ENCODE measurements at regions not wholly inside any gene's neighbourhood (a gene's known extent, or its start where the extent isn't known, plus 50 kb on each side); places are given as distances from the start of the nearest gene placed in this dataset.
"Not testable (repeated sequence)": the region's sequence is repeated elsewhere in the genome, so short reads cannot be mapped to it uniquely, and the experiment has no call there.

DNA sequence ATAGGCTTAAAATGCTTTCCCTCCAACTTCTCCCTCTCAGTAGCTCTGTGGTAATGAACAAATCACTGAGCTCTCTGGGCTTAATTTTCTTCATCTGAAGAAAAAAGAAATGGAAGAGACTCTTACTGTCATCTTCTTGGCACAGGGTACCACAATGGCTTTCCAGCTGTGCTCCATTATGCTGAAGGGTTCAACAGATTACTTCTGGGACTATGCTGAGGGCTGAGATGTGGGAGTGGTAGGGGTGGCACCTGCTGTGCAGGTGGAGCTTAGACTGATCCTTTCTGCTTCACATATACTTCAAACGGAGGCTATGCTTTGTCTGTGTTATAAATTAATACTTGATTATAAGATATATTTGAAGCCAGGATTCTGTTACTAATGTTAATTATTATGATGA lies 840.2 kb upstream of the C9orf72 start:
- Mint-ChIP-seq H3K36me3 (ENCODE audit: low read depth) (no peaks in the 10 kb centered on the region), H3K4me3 (no peak overlapping the region), H3K9me3 (no peaks in the 10 kb centered on the region), H3K27ac (no peak overlapping the region), H3K4me1 (no peaks in the 10 kb centered on the region), H3K27me3 (no peaks in the 10 kb centered on the region)
- POLR2A ChIA-PET = no interaction called here
- CTCF ChIA-PET = no interaction called here
- DNase-seq = no peak

DNA sequence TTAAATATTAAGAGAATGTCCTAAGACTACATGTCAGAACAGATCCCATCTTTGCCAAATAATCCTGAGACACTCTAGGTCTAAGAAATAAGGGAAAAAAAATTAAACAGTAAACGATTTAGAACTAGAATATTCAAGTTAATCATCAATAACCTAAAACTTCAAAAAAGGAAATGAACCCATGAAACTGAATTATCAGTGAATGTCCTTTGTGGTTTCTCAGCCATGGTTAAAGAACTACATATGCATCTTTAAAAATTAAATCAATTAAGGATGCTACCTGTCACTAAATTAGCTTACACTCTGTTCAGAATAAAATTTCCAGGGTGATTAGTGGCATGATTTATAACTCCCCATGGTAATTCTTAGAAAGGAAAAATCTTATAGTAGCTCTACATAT lies 850.0 kb upstream of the C9orf72 start:
- no peaks in the 10 kb centered on the region for H3K36me3 Mint-ChIP-seq (ENCODE audit: low read depth)
- DNase-seq = no peak
- H3K4me3 Mint-ChIP-seq = no peak overlapping the region
- POLR2A ChIA-PET = no interaction called here
- peaks cover 2% of the 10 kb centered on the region for H3K9me3 Mint-ChIP-seq
- no peaks in the 10 kb centered on the region for H3K27me3 Mint-ChIP-seq
- no peak overlapping the region for H3K27ac Mint-ChIP-seq
- no peaks in the 10 kb centered on the region for H3K4me1 Mint-ChIP-seq
- CTCF ChIA-PET = no interaction called here

DNA sequence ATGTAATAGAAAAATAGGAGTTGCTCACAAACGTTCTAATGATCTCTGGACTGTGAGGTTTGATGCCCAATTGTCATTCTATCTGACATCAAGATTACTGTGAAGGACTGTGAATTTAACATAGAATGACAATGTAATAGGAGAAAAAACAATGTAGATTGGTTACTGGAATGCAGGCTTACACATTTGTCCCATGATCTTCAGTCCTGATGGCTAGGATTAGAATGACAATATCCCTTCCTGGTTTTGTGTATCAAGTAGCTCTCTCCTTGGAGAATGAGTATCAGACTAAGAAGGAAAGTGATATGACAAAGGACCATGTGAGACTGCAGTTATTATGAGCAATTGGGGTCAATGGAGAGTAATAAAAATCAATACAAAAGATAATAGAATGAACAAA lies 862.2 kb upstream of the C9orf72 start:
- Mint-ChIP-seq H3K27ac (no peak overlapping the region), H3K36me3 (ENCODE audit: low read depth) (no peaks in the 10 kb centered on the region), H3K9me3 (peaks cover 7% of the 10 kb centered on the region), H3K27me3 (no peaks in the 10 kb centered on the region), H3K4me3 (no peak overlapping the region), H3K4me1 (no peaks in the 10 kb centered on the region)
- no peak for DNase-seq
- ChIA-PET CTCF (no interaction called here), POLR2A (no interaction called here)

DNA sequence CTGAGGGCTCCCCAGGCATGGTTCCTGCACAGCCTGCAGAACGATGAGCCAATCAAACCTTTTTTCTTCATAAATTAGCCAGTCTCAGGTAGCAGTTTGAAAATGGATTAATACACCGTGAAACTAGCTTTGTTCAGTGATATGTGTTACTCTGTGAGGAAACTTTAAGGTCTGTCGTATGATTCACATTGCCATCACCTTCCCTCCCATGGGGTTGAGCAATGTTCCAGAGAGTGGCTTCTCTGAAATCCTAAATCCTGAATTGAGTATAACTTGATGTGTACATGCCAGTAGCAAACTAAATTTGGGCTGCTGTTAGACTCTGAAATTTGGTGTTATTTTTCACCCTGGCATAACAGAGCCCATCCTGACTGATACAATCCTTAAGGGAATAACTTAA lies 866.4 kb upstream of the C9orf72 start:
- no peak overlapping the region for H3K27ac Mint-ChIP-seq
- DNase-seq = no peak
- H3K4me1 Mint-ChIP-seq = no peaks in the 10 kb centered on the region
- ChIA-PET POLR2A (no interaction called here), CTCF (no interaction called here)
- H3K36me3 Mint-ChIP-seq (ENCODE audit: low read depth) = no peaks in the 10 kb centered on the region
- H3K4me3 Mint-ChIP-seq = no peak overlapping the region
- peaks cover 14% of the 10 kb centered on the region for H3K9me3 Mint-ChIP-seq
- H3K27me3 Mint-ChIP-seq = no peaks in the 10 kb centered on the region

DNA sequence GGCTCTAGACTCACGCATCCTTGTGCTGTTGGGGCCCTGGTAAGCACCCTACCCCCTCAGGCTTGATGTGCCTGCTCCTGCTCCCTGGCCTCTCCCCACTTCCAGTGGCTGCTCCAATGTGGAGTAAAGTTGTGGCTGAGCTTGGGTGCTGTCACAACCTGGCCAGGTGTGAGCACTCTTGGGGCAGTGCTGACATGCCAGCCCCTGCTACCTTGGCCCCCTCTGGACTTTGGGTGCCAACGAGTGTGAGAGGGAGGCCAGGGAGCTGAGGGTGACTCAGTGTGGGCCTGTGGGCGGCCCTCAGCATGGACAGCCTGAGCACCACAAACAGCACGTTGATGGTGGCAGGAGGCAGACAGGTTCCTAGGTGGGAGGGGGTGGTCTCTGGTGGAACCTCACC lies 870.2 kb upstream of the C9orf72 start:
- no peaks in the 10 kb centered on the region for H3K36me3 Mint-ChIP-seq (ENCODE audit: low read depth)
- no peaks in the 10 kb centered on the region for H3K27me3 Mint-ChIP-seq
- CTCF ChIA-PET = no interaction called here
- POLR2A ChIA-PET = no interaction called here
- peaks cover 13% of the 10 kb centered on the region for H3K9me3 Mint-ChIP-seq
- H3K27ac Mint-ChIP-seq = no peak overlapping the region
- no peak for DNase-seq
- H3K4me3 Mint-ChIP-seq = no peak overlapping the region
- H3K4me1 Mint-ChIP-seq = no peaks in the 10 kb centered on the region

DNA sequence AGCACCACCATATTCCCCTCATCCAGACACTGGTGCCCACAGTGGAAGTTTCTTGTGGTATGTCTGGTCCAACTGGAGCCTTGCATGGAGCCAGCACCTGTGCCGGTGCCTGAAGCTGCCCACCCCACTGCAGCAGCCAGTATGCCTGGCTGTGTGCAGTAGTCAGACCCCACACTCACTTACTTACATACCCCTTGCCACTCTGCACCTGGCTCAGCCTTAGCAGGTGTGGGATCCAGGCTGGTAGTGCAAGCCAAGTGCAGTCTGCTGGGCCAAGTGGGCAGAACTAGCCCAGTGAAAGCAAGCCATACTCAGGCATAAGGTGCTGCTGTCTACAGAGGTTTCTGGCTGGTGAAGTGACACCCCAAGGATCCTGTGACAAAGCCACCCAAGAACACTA lies 871.4 kb upstream of the C9orf72 start:
- no peak overlapping the region for H3K27ac Mint-ChIP-seq
- no peaks in the 10 kb centered on the region for H3K4me1 Mint-ChIP-seq
- no peaks in the 10 kb centered on the region for H3K36me3 Mint-ChIP-seq (ENCODE audit: low read depth)
- DNase-seq = no peak
- H3K4me3 Mint-ChIP-seq = no peak overlapping the region
- H3K27me3 Mint-ChIP-seq = no peaks in the 10 kb centered on the region
- POLR2A ChIA-PET = no interaction called here
- peaks cover 16% of the 10 kb centered on the region for H3K9me3 Mint-ChIP-seq
- CTCF ChIA-PET = no interaction called here

DNA sequence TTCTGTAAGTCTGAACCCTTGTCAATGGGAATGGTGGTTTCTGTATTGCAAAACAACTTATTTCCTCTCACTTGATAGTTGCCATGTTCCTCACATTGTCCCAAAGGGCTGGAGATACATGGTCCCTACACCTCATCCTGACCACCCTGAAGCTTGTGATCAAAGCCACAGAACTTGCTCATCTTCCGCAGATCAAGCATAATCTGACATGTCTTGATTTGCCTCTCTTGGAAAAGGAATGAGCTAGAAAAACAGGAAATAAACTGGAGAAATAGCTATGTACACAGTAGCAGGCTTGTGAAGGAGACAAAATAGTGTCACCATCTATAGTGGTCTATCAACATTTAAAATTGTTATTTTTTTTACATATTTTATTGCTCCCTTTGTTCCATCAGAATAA lies 871.9 kb upstream of the C9orf72 start:
- Mint-ChIP-seq H3K4me1 (no peaks in the 10 kb centered on the region), H3K9me3 (peaks cover 20% of the 10 kb centered on the region), H3K4me3 (no peak overlapping the region), H3K27me3 (no peaks in the 10 kb centered on the region), H3K27ac (no peak overlapping the region), H3K36me3 (ENCODE audit: low read depth) (no peaks in the 10 kb centered on the region)
- CTCF ChIA-PET = no interaction called here
- DNase-seq = no peak
- POLR2A ChIA-PET = no interaction called here

DNA sequence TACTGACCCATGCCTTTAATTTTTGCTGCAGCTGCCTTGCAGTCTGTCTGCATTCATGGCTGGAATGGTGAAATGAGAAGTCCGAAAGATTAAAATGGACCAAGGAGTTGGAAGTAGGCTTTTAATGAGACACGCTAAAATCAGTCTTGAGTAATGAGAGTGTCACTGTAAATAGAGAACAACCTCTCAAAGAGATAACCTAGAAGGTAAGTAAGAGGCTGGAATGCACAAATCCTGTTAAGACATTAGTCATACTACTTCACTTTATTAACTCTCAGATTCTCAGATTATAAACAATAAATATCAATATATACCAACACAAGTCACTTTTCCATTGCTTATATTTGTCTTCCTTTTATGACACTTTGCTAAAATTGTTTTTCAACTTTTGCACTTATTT lies 880.6 kb upstream of the C9orf72 start:
- no peak overlapping the region for H3K4me3 Mint-ChIP-seq
- H3K27ac Mint-ChIP-seq = no peak overlapping the region
- no peaks in the 10 kb centered on the region for H3K27me3 Mint-ChIP-seq
- no peaks in the 10 kb centered on the region for H3K4me1 Mint-ChIP-seq
- ChIA-PET CTCF (no interaction called here), POLR2A (no interaction called here)
- peaks cover 6% of the 10 kb centered on the region for H3K9me3 Mint-ChIP-seq
- DNase-seq = no peak
- no peaks in the 10 kb centered on the region for H3K36me3 Mint-ChIP-seq (ENCODE audit: low read depth)

DNA sequence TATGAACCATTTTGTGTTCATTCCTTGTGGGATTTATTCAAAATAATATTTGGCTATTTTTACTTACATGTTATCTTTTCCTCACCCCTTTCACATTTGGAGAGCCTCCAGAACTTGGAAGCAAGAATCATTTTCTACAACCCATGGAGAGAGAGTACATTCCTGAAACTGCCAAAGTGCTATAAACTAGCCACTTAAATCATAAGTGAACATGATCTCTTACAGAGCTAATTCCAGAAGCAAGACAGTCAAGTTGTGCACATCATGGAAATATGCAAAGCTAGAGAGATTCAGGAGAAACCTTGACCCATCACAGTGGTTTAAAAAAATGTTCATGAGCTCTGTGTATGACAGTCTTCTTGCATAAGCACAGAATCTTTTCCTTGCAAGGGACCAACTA lies 883.6 kb upstream of the C9orf72 start:
- H3K4me1 Mint-ChIP-seq = no peaks in the 10 kb centered on the region
- peaks cover 2% of the 10 kb centered on the region for H3K9me3 Mint-ChIP-seq
- H3K4me3 Mint-ChIP-seq = no peak overlapping the region
- CTCF ChIA-PET = no interaction called here
- POLR2A ChIA-PET = no interaction called here
- no peaks in the 10 kb centered on the region for H3K36me3 Mint-ChIP-seq (ENCODE audit: low read depth)
- no peak overlapping the region for H3K27ac Mint-ChIP-seq
- no peak for DNase-seq
- H3K27me3 Mint-ChIP-seq = no peaks in the 10 kb centered on the region

DNA sequence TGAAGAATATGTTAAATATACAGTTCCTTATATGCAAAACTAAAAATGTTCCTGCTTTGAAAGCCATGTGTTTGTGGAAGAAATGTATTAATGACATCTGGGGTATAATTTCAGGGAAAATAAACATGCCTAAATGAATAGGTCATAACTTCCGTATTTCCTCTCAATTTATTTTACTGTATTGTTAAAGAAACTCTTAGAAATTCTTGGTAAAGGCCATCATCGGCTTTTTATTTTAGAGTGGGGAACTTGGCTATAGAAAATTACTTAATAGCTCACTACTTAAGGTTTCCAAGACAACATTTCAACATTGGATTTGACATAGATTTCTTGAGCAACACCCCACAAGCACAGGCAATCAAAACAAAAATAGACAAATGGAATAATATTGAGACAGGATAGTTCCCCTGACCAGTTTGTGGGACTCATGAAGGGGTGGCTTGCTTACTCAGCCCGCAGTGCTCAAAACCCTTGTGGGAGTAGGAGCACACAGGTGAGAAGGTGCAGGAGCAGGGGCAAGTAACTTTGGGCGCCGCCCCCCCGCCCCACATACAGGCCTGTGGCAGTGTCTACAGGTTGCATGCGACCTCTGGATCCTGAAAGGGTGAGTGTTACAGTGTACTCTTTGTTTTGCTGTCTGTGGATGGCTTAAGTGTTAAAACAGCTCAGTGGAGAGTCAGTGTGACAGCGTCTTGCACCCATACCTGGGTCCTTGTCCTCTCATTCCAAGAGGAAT lies 891.4 kb upstream of the C9orf72 start:
- Mint-ChIP-seq H3K4me1 (no peaks in the 10 kb centered on the region), H3K9me3 (peaks cover 8% of the 10 kb centered on the region), H3K4me3 (no peak overlapping the region), H3K36me3 (ENCODE audit: low read depth) (no peaks in the 10 kb centered on the region), H3K27me3 (no peaks in the 10 kb centered on the region), H3K27ac (no peak overlapping the region)
- ChIA-PET POLR2A (no interaction called here), CTCF (no interaction called here)
- DNase-seq = no peak

DNA sequence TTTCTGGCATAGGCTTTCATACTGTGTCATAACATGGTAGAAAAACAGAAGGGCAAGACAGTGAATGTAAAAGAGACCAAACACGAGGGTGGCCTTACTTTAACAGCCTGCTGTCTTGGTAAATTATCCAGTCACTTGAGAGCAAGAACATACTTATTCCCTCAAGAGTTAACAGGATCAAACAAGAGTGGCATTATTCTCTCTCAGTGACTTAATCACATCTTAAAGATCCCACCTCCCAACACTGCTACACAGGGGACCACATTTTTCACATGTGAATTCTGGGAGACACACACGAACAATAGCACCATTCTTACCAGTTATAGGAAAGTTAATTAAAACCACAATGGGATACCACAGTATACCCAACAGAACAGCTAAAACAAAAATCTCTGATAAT lies 898.0 kb upstream of the C9orf72 start:
- CTCF ChIA-PET = no interaction called here
- Mint-ChIP-seq H3K4me1 (no peaks in the 10 kb centered on the region), H3K27me3 (no peaks in the 10 kb centered on the region), H3K9me3 (no peaks in the 10 kb centered on the region), H3K4me3 (no peak overlapping the region), H3K36me3 (ENCODE audit: low read depth) (no peaks in the 10 kb centered on the region), H3K27ac (no peak overlapping the region)
- POLR2A ChIA-PET = no interaction called here
- no peak for DNase-seq

DNA sequence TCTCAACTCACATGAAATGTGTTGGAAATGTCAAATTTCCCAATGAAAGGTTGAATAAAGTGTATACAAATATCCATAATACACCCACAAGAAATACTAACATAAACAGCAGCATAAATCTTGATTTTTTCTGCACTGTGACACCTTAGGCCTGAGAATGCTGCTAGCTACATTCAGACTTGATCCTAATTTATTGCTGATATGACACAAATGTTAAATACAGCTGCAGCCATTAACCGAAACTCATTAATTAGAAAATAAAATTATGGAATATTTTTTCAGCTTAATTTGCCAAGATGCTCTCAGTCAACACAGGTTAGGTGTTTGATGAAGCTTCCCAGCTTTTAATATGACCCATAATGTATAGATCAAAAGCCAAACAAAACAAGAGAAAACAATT lies 914.3 kb upstream of the C9orf72 start:
- DNase-seq = no peak
- no peak overlapping the region for H3K27ac Mint-ChIP-seq
- POLR2A ChIA-PET = no interaction called here
- CTCF ChIA-PET = no interaction called here
- H3K36me3 Mint-ChIP-seq (ENCODE audit: low read depth) = no peaks in the 10 kb centered on the region
- no peak overlapping the region for H3K4me3 Mint-ChIP-seq
- no peaks in the 10 kb centered on the region for H3K27me3 Mint-ChIP-seq
- peaks cover 4% of the 10 kb centered on the region for H3K9me3 Mint-ChIP-seq
- H3K4me1 Mint-ChIP-seq = no peaks in the 10 kb centered on the region

DNA sequence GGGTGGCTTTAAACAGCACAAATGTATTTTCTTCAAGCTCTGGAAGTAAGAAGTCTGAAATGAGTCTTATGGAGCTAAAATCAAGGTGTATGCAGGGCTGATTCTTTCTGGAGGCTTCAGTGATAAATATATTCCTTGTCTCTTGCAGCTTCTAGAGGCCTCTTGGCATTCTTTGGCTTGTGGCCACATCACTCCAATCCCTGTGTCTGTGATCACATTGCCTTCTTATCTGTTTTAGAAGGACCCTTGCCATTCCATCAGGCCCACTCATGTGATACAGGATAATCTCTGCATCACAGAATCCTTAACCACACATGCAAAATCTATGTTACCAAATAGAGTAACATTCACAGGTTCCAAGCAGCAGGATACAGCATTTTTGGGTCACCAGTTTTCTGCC lies 917.8 kb upstream of the C9orf72 start:
- H3K27ac Mint-ChIP-seq = no peak overlapping the region
- H3K27me3 Mint-ChIP-seq = no peaks in the 10 kb centered on the region
- H3K36me3 Mint-ChIP-seq (ENCODE audit: low read depth) = no peaks in the 10 kb centered on the region
- no peak overlapping the region for H3K4me3 Mint-ChIP-seq
- peaks cover 9% of the 10 kb centered on the region for H3K9me3 Mint-ChIP-seq
- ChIA-PET POLR2A (no interaction called here), CTCF (interaction anchor here (0.5 kb wide), 1 partner anchor 191 kb away, joined by 3 read pairs; no protein-coding TSS in a partner anchor)
- DNase-seq = no peak
- H3K4me1 Mint-ChIP-seq = no peaks in the 10 kb centered on the region

DNA sequence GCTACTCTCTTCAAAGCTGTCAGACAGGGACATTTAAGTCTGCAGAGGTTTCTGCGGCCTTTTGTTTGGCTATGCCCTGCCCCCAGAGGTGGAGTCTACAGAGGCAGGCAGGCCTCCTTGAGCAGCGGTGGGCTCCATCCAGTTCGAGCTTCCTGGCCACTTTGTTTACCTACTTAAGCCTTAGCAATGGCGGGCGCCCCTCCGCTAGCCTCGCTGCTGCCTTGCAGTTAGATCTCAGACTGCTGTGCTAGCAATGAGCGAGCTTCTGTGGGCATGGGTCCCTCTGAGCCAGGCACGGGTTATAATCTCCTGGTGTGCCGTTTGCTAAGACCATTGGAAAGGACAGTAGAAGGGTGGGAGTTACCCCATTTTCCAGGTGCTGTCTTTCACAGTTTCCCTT lies 924.9 kb upstream of the C9orf72 start:
- H3K4me3 Mint-ChIP-seq; DNase-seq; CTCF ChIA-PET; H3K36me3 Mint-ChIP-seq (ENCODE audit: low read depth); H3K9me3 Mint-ChIP-seq; H3K27ac Mint-ChIP-seq; H3K27me3 Mint-ChIP-seq; H3K4me1 Mint-ChIP-seq; POLR2A ChIA-PET: not testable (repeated sequence)

DNA sequence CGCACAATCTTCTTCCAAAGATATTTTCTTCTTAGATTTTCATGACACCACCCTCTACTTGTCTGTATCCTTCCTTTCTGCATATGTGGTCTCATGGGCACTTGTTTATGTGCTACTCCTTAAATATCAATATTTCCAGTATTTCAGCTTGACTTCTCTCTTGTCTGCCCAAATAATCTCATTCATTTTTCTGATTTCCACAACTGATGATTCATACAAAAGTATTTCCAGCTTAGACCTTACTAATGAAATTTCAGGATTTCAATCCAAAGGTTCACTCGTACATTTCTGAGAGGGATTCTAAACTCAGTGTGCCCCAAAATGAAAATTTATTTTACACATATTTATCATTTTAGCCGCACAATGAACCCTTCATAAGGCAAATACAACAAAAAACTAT lies 928.9 kb upstream of the C9orf72 start:
- Mint-ChIP-seq H3K36me3 (ENCODE audit: low read depth) (no peaks in the 10 kb centered on the region), H3K4me1 (no peaks in the 10 kb centered on the region), H3K27me3 (no peaks in the 10 kb centered on the region), H3K9me3 (peaks cover 2% of the 10 kb centered on the region), H3K27ac (no peak overlapping the region), H3K4me3 (no peak overlapping the region)
- ChIA-PET POLR2A (no interaction called here), CTCF (no interaction called here)
- no peak for DNase-seq

All from activated CD4-positive, alpha-beta memory T cell treated with anti-CD3 and anti-CD28 coated beads, Interleukin-2, amount 10 ng/mL, durations not matched to agents 7 days and 5 days (primary cell).